ENCODE measurements at regions not wholly inside any gene's neighbourhood (a gene's known extent, or its start where the extent isn't known, plus 50 kb on each side); places are given as distances from the start of the nearest gene placed in this dataset.

DNA sequence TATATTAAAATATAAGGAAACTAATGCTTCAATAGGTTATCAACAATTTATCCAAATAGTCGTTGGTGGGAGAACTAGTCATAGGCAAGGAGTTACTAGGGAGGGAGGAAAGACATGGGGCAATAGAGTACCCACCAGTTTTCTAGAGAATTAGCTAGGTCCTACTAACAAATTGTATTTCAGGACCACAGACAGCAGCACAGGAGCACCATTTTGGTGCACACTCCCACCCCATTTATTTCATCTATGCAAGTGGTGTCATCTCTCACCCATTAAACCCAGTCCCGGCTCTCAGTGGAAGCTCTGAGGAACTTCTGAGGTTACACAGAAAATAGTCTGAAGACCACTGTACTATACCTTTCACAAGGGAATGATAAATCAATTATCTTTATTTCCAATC is 89.0 kb upstream of the BCAR3 start:
- TF ChIP-seq POLR2A (IDR thresholded peaks at IDR 0.05) (no peak), CTCF (IDR thresholded peaks at IDR 0.05) (no peak)

Data from uterus (tissue), 2 donors.